Astrocyte of the cerebellum (primary cell): ENCODE measurements at regions not wholly inside any gene's neighbourhood (a gene's known extent, or its start where the extent isn't known, plus 50 kb on each side); places are given as distances from the start of the nearest gene placed in this dataset.
A peak's percentile ranks its signal among the peaks of the same experiment; 100 is the strongest.

Experiments used
- DNase-seq: peaks from one replicate; pipeline ENCODE4 v3.0.0-alpha.2; 2011; ENCODE audit warnings: low read depth
- H3K4me3 ChIP-seq: 2 replicates; pipeline ENCODE4 v1.5.1; 2011; ENCODE audit warnings: mild to moderate bottlenecking, low read depth, low read length, moderate library complexity
- in situ Hi-C: cut with HindIII; loops from 2 replicates; pipeline ENCODE4 v1.10.0; 2017; ENCODE audit warnings: low sequenced_read_pairs
- TF ChIP-seq, protein P1 (sequence below): IDR thresholded peaks from 2 replicates; pipeline ENCODE4 v1.5.1; 2012; ENCODE audit warnings: low read length, low read depth, moderate library complexity, mild to moderate bottlenecking; ENCODE audit errors: missing control alignments

DNA sequence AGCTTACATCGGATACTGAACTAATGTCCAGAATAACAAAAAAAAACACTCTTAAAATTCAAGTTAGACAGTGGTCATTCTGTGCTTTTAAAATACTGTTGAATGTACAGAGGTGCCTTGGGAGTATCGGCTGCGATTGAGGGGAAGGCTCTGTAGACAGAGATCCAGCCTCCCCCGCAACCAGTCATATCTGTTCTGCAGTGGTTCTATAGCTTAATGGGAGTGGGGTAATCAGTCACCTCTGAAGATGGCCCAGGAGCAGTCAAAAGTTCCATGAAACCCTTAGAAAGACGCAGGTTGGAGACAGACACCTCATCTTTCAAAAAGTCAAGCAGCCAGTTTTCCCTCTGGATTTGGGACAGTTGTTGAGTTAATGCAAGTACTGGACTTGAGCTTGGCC is 1486.6 kb upstream of the TMEM132C start:
- H3K4me3 ChIP-seq = no peak overlapping the region
- TF ChIP-seq, protein P1, sequence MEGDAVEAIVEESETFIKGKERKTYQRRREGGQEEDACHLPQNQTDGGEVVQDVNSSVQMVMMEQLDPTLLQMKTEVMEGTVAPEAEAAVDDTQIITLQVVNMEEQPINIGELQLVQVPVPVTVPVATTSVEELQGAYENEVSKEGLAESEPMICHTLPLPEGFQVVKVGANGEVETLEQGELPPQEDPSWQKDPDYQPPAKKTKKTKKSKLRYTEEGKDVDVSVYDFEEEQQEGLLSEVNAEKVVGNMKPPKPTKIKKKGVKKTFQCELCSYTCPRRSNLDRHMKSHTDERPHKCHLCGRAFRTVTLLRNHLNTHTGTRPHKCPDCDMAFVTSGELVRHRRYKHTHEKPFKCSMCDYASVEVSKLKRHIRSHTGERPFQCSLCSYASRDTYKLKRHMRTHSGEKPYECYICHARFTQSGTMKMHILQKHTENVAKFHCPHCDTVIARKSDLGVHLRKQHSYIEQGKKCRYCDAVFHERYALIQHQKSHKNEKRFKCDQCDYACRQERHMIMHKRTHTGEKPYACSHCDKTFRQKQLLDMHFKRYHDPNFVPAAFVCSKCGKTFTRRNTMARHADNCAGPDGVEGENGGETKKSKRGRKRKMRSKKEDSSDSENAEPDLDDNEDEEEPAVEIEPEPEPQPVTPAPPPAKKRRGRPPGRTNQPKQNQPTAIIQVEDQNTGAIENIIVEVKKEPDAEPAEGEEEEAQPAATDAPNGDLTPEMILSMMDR = no peak
- no peak for DNase-seq
- in situ Hi-C loops = no loop called here

DNA sequence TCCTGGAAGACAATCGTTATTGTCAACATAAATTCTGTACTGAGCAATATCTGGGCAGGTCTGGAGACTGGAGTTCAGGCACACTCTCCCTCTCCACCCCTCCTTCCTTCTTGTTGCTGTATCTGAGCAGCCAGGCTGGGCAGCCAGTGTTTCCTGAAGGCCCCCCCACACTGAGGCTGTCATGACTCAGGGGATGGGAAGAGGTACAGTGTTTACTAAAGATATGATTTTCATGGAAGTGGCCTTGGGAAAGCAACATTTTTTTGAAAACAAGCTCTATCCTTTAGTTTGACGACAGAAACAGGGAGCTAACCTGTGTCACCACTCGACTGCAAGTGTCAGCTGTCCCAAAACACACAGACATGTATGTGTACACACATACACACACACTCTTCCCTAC is 1485.4 kb upstream of the TMEM132C start:
- no peak for DNase-seq
- no peak overlapping the region for H3K4me3 ChIP-seq
- in situ Hi-C loops = no loop called here
- TF ChIP-seq, protein P1 = no peak

DNA sequence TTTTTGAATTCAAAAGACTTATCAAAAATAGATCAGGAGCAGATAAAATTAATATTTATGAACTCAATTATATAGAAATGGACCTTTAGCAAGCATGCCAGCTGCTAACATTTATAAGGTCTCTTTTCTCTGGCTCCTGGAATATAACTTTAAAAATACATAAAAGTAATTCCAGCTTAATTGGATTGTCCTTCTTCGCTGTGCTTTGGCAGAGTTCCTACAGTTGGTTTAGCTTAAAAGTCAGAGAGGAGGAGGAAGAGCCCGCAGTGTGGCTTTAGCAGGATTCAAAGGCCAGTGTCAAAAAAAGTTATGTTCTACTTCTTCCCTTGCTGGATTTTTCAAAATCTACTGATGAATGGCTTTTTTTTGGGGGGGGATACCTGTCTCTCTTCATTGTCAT is 1484.9 kb upstream of the TMEM132C start:
- in situ Hi-C loops = no loop called here
- DNase-seq = no peak
- H3K4me3 ChIP-seq = no peak overlapping the region
- TF ChIP-seq, protein P1 = no peak

DNA sequence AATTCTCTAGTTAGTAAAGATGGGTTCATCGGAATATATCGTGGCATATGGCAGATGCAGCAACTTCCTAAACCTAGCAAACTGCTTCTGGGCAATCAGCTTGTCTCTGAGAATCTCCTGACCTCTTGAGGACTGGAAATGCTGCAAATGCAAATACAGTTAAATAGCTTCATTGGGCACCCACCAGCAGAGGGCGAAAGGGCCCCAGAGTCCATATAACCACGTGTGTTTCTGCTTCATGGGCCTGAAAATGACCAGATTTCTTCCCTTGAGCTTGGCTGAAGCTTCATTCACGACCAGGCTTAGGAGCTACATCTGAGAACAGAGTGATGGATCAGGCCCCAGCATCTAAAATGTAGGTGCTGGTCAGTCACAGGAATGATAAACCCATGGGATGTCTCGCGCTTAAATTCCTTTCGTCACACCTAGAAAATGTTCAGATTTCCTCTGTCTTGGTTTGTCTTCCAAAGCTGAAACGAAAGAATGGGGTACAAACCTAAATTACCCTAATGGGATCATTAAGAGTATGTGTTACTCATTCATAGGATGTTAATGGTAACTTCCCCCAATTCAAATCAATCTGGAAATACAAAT is 1482.5 kb upstream of the TMEM132C start:
- in situ Hi-C loops = no loop called here
- peak; percentile 2 for DNase-seq
- H3K4me3 ChIP-seq = no peak overlapping the region
- TF ChIP-seq, protein P1 = peak; percentile 60

DNA sequence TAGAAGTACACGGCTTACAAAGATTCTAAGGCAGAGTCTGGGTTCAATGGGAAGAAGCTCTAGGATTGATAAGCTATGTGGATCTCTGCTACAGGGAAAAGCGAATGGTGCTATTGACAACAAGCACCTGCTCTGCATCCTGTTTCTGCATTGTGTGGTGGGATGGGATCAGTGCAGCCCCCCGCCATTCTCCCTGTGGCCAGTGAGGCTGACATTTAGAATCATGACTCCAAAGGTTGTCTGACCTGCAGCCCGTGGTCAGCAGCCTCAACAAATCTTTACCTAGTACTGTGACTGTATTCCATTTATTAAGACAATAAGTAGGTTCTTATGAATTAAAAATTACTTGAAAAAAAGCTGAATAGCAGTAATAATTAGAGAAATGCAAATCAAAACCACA is 1477.0 kb upstream of the TMEM132C start:
- in situ Hi-C loops = no loop called here
- H3K4me3 ChIP-seq = no peak overlapping the region
- DNase-seq = no peak
- TF ChIP-seq, protein P1 = no peak

DNA sequence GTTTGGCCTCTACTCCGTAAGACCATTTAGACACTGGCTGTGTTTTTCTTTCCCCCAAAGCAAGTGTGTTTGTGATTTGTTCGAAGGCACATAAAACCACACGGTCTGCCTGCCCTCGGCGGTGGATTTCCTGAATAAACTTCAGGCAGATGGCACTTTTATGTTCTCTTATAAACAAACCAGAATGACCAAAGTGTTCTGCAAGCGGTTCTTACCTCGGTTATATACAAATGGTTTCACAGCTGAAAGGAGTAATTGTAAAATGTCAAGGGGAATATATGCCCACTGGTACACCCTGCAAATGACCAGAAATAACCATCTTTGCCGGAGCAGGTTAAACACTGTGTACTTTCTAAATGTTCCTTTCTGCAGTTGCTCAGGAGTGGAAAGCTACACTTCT is 1475.8 kb upstream of the TMEM132C start:
- no peak for DNase-seq
- in situ Hi-C loops = no loop called here
- no peak overlapping the region for H3K4me3 ChIP-seq
- TF ChIP-seq, protein P1 = no peak
